HUDEP-2 (cell line): ENCODE measurements at regions not wholly inside any gene's neighbourhood (a gene's known extent, or its start where the extent isn't known, plus 50 kb on each side); places are given as distances from the start of the nearest gene placed in this dataset.
A peak's percentile ranks its signal among the peaks of the same experiment; 100 is the strongest.

ENCODE experiments used
- DNase-seq, 76 experiments: peaks; one replicate each; lab custom pipeline; 2025; ENCODE audit not compliant: unreplicated experiment in 76 of 76; lab: John Stamatoyannopoulos, UW

DNA sequence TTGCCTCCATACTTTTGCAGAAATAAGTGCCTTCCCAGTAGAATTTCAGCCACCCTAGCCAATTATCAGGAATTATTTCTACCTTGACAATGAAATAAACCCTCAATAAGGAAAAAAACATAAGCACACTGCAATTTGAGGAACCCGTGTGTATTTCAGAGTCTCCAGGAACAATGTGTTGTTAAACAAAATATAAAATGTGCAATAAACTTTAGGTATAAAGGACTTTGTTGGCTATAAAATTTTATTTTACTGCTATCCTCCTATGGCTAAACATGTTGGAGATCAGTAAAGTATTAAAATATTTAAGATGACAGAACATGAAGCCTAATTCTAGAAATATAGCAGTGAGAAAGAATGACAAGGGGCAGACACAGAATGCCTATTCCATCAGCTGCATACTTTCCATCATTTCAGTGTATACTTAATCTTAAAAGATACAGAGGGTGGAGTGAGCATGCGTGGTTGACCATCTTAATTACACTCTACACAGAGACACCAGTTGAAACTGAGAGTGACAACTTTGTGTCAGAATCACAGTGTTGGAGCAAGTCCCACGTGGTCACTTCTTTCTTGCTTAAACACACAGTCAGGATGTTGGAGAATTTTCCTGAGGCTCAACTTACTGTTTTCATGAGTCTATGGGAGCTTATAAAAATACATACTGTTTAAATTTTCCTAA is 79.0 kb upstream of the SUCLG2 start:
- no peak for DNase-seq

DNA sequence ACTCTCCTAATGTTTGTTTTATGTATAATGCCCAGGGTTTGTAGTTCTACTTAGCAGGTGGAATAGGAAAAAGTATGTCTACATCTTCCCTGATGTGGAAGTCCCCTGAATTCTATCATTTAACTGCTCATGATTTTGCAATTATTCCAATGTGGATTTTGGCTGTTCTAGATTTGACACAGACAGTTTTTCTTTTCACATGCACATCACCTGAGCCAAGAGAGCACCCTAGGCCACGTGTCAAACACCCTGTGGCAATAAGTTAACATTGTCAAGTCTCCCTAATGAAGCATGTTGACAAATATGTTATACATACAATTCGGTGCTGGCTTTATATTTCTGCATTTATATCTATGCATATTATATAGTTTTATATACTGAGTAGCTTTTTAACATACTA is 70.0 kb upstream of the SUCLG2 start:
- no peak for DNase-seq

DNA sequence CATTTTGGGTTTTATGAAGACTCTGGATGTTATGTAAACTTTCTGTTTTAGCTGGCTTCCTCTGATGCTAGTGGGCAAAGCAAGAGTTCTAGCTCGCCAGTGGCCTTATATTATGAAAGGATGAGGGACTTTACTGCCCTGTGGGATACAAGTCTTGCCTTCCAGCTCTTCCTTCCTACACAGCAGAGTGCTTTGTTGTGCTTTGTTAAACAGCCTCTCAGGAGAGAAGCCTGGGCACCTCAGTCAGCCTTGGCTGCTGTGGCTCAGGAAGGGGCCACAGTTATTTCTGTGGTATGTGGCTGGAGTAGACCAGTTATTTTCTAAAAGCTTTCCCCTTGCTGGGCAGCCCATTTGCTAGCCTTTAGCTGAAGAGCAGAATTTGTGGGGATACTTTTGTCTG is 69.5 kb upstream of the SUCLG2 start:
- no peak for DNase-seq

DNA sequence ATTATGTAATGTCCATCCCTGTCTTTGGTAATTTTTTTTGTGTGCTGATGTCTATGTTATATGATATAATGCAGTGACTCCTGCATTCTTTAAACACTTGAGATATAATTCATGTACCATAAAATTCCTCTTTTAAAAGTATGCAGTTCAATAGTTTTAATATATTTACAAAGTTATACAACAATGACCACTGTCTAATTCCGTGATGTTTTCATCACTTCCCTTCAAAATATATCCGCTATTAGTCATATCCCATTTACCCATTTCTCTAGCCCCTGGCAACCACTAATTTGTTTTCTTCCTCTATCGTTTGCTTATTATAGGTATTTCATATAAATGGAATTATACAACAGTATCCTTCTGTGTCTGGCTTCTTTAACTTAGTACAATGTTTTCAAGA is 64.9 kb upstream of the SUCLG2 start:
- DNase-seq = no peak

DNA sequence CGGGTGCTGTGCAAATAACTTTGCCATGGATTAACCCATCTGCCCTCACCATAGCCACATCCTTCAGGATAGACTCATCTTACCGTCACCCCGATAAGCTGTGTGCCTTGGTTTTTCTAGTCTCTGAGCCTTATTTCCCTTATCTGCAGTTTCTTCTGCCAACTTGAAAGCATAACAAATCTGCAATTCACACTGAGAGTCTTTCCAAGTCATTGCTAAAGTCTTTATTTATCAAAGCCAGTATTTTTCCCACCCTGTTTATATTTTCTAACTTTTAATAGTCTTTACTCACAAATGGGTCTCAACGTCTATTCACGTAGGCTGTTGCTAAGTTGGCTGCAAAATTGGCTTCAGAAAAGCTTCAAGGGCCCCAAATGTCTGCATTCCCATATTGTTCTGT is 61.6 kb upstream of the SUCLG2 start:
- no peak for DNase-seq

DNA sequence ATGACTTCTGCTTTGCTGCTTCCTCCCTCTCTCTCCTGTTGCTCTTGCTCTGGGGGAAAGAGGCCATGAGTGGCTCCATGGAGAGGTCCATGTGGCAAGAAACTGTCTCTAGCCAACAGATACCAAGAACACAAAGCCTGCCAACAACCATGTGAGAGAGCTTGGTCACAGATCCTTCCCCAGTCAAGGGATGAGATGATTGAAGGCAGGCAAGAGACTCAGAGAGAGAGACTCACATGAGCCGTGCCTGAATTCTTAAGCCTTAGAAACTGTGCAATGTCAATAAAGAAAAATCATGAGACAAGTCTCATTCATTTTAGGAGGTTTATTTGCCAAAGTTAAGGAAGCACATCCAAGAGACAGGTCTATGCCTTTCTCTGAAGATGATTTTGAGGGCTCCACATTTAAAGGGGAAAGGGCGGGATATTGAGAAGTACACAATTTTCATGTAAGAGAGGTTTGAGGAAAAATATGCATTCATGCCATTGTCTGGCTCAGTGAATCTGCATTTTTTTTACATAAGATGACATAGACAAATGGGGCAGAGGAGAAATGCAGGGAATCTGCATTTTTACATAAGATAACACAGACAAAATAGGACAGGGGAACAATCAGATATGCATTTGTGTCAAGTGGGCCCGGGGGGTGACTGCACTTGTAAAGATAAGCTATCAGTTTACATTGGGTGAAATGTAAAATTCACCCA is 59.5 kb upstream of the SUCLG2 start:
- DNase-seq = peak in 9 of 76 experiments; percentile 1 to 41 (median 3)

DNA sequence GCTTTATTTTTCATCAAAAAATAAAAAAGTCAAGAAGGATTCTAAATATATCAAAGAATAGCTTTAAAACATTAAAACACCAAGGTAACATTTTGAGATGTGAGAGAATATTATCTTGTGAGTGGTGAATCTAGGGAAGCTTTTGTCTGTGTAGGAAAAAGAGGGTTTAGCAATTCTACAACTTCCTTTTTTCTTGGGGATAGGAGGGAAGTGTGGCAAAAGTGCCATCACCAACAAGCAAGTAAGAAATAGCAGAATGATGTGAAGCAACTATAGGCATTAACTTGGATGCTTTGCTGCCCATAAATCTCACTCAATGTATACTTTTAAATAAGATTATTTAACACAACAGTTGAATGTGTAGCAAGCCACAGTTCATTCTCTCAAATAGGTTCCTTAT is 57.8 kb upstream of the SUCLG2 start:
- no peak for DNase-seq

DNA sequence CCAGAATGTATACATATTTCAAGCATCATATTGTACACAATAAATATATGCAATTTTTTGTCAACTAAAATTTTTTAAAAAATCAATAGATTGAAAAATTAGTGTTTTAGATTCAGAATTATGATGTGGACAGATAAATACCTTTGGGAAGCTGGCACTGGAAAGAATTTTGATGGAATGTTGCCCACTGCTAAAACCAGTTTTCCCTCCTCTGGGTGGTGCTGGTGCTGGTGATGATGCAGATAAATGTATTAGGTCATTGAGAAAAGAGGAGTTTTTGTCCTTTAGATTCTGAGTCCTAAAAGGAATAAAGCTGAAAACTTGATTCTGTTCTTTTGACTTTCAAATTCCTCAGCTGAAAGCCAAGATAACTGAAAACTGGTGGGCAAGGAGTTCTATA is 56.0 kb upstream of the SUCLG2 start:
- no peak for DNase-seq

DNA sequence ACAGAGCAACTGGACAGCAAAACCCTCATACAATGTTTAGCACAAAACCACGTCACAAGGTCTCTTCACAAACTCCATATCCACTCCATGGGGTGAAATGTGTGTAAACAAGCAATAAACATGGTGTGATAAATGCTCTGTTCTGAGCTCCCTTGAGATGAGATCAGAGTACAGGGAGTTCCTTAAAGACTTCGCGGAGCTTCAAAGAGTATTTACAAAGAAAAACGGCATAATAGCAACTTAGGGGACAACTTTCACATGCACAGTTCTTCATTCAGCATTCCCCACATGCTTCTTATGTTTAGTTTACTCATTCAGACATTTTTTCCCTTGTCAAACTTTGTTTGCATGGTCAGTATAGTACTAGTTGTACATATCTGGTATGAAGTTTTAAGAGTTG is 52.5 kb upstream of the SUCLG2 start:
- DNase-seq = no peak

DNA sequence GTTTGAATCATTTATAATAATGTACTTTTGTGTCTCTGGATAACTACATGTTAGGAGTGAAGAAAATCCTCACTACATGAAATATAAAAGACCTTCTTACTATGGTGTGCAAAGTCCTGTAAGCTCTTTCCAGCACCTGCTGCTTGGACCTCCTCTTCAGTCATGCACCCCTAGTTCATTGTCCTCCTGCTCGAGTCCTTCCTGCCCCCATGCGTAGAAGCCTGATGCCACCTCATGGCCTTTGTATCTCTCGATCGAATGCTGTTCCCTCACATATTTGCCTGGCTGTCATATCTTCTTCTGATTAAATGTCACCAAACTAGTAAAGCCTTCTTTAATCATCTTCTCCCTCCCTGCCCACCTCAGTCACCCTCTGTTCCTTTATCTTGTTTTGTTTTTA is 49.9 kb upstream of the SUCLG2 start:
- no peak for DNase-seq
